Brain microvascular endothelial cell (primary cell): ENCODE measurements at regions not wholly inside any gene's neighbourhood (a gene's known extent, or its start where the extent isn't known, plus 50 kb on each side); places are given as distances from the start of the nearest gene placed in this dataset.

Experiments used
- DNase-seq: peaks from one replicate; pipeline ENCODE4 v3.0.0-alpha.2; 2020
- H3K27ac ChIP-seq: fragments of 250-450 bp; sonication (Bioruptor Pico); 2 replicates; pipeline ENCODE4 v1.5.1; 2020; ENCODE audit warnings: mild to moderate bottlenecking, moderate library complexity
- H3K27me3 ChIP-seq: fragments of 250-450 bp; sonication (Bioruptor Pico); replicated peaks from 2 replicates; pipeline ENCODE4 v1.5.1; 2020; ENCODE audit warnings: mild to moderate bottlenecking
- H3K36me3 ChIP-seq: fragments of 250-450 bp; sonication (Bioruptor Pico); replicated peaks from 2 replicates; pipeline ENCODE4 v1.5.1; 2020; ENCODE audit warnings: mild to moderate bottlenecking
- H3K4me3 ChIP-seq: 2 replicates; pipeline ENCODE4 v1.5.1; 2011; ENCODE audit warnings: low read depth, mild to moderate bottlenecking, control low read depth, low read length, moderate library complexity
- in situ Hi-C: cut with HindIII; loops from 2 replicates; pipeline ENCODE4 v1.10.0; 2017; ENCODE audit warnings: low sequenced_read_pairs, low pct_ligation_motif_present
- TF ChIP-seq, protein P1 (sequence below): IDR thresholded peaks from 2 replicates; pipeline ENCODE4 v1.5.1; 2011; ENCODE audit warnings: low read depth, mild to moderate bottlenecking, moderate library complexity, low read length, control low read depth, inconsistent platforms; ENCODE audit errors: missing control alignments

GRCh38 chr6:12431023-12431422 lies 140.9 kb downstream of the EDN1 start:
- no peaks in the 10 kb centered on the region for H3K27me3 ChIP-seq
- in situ Hi-C loops: no loop called here
- no peak overlapping the region for H3K27ac ChIP-seq
- DNase-seq: no peak
- H3K4me3 ChIP-seq: no peak overlapping the region
- no peaks in the 10 kb centered on the region for H3K36me3 ChIP-seq
- TF ChIP-seq, protein P1, sequence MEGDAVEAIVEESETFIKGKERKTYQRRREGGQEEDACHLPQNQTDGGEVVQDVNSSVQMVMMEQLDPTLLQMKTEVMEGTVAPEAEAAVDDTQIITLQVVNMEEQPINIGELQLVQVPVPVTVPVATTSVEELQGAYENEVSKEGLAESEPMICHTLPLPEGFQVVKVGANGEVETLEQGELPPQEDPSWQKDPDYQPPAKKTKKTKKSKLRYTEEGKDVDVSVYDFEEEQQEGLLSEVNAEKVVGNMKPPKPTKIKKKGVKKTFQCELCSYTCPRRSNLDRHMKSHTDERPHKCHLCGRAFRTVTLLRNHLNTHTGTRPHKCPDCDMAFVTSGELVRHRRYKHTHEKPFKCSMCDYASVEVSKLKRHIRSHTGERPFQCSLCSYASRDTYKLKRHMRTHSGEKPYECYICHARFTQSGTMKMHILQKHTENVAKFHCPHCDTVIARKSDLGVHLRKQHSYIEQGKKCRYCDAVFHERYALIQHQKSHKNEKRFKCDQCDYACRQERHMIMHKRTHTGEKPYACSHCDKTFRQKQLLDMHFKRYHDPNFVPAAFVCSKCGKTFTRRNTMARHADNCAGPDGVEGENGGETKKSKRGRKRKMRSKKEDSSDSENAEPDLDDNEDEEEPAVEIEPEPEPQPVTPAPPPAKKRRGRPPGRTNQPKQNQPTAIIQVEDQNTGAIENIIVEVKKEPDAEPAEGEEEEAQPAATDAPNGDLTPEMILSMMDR: no peak

GRCh38 chr6:12436224-12436623 lies 146.1 kb downstream of the EDN1 start:
- in situ Hi-C loops: no loop called here
- Histone ChIP-seq H3K27ac (no peak overlapping the region), H3K36me3 (no peaks in the 10 kb centered on the region)

GRCh38 chr6:12436683-12437082 lies 146.5 kb downstream of the EDN1 start:
- Histone ChIP-seq H3K36me3 (no peaks in the 10 kb centered on the region), H3K27ac (no peak overlapping the region), H3K4me3 (no peak overlapping the region), H3K27me3 (no peaks in the 10 kb centered on the region)
- no peak for DNase-seq
- in situ Hi-C loops: no loop called here
- TF ChIP-seq, protein P1: no peak

More at GRCh38 chr6:12436224-12436623, 146.1 kb downstream of the EDN1 start:
- DNase-seq: no peak
- H3K27me3 ChIP-seq: no peaks in the 10 kb centered on the region
- TF ChIP-seq, protein P1: no peak
- no peak overlapping the region for H3K4me3 ChIP-seq

DNA sequence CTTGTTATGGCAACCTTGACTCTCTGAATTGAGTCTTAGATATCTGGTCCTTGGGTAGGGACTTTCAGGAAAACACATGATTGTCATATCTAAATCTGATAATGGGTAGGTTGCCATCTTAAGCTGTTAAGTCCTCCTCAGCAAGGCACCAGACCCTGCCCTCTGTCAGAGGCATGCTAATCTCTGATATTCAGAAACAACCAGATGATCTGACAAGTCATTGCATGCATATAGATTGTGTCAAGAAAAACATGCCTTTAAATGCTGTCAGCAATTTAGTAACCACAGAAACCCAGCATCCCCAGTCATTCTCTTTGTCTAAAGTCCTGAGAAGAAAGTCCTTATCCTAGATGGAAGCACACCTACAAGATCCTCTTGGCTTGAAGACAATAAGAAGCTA lies 149.1 kb downstream of the EDN1 start:
- no peaks in the 10 kb centered on the region for H3K36me3 ChIP-seq
- H3K27ac ChIP-seq: no peak overlapping the region
- no peak for DNase-seq
- TF ChIP-seq, protein P1: no peak
- no peak overlapping the region for H3K4me3 ChIP-seq
- no peaks in the 10 kb centered on the region for H3K27me3 ChIP-seq
- in situ Hi-C loops: no loop called here

GRCh38 chr6:12440981-12441380 lies 150.8 kb downstream of the EDN1 start:
- no peak overlapping the region for H3K27ac ChIP-seq
- in situ Hi-C loops: no loop called here
- no peak overlapping the region for H3K4me3 ChIP-seq
- TF ChIP-seq, protein P1: no peak
- H3K27me3 ChIP-seq: peaks cover 1% of the 10 kb centered on the region
- H3K36me3 ChIP-seq: no peaks in the 10 kb centered on the region
- no peak for DNase-seq

- Histone ChIP-seq H3K36me3 (no peaks in the 10 kb centered on the region), H3K27ac (no peak overlapping the region), H3K4me3 (no peak overlapping the region), H3K27me3 (peaks cover 2% of the 10 kb centered on the region)
- in situ Hi-C loops: no loop called here
- TF ChIP-seq, protein P1: no peak
- no peak for DNase-seq
Observed at GRCh38 chr6:12442455-12442854, 152.3 kb downstream of the EDN1 start.
